Mammary epithelial cell (primary cell): ENCODE measurements at regions not wholly inside any gene's neighbourhood (a gene's known extent, or its start where the extent isn't known, plus 50 kb on each side); places are given as distances from the start of the nearest gene placed in this dataset.

ENCODE experiments used
- CTCF ChIP-seq, 2 donors: IDR thresholded peaks in 1 of 2; conservative IDR thresholded peaks in 1 of 2; 2 replicates each; pipeline ENCODE4 v1.5.1; 2011 to 2012; ENCODE audit warnings: inconsistent platforms in 2 of 2, low read length in 2 of 2, mild to moderate bottlenecking in 2 of 2, control low read depth in 1 of 2, low read depth in 1 of 2; ENCODE audit not compliant: insufficient read depth in 1 of 2; ENCODE audit errors: extremely low read depth in 1 of 2
- EZH2 ChIP-seq: IDR thresholded peaks from 2 replicates; pipeline ENCODE4 v1.6.1; 2012; ENCODE audit warnings: low read length, inconsistent platforms, borderline replicate concordance

GRCh38 chr4:133620555-133620954, 471.5 kb downstream of the PCDH10 start:
- no peak for TF ChIP-seq CTCF (conservative IDR thresholded peaks at IDR 0.05 in 1 of 2, IDR thresholded peaks at IDR 0.05 in 1 of 2; ENCODE audit: extremely low read depth in 1 of 2, insufficient read depth in 1 of 2, low read depth in 1 of 2, low read length in 2 of 2)
- no peak for TF ChIP-seq EZH2
